ENCODE measurements at regions not wholly inside any gene's neighbourhood (a gene's known extent, or its start where the extent isn't known, plus 50 kb on each side); places are given as distances from the start of the nearest gene placed in this dataset.
"Not testable (repeated sequence)": the region's sequence is repeated elsewhere in the genome, so short reads cannot be mapped to it uniquely, and the experiment has no call there.

- not testable (repeated sequence) for DNase-seq (ENCODE audit: extremely low read depth in 1 of 2, low read depth in 1 of 2)
Observed at GRCh38 chr6:30807566-30807965, 63.2 kb upstream of the IER3 start.

GRCh38 chr6:30806581-30807183 lies 62.3 kb upstream of the IER3 start:
- DNase-seq (ENCODE audit: extremely low read depth in 1 of 2, low read depth in 1 of 2) = no peak

GRCh38 chr6:30804333-30804732 lies 60.0 kb upstream of the IER3 start:
- DNase-seq (ENCODE audit: extremely low read depth in 1 of 2, low read depth in 1 of 2) = no peak

- no peak for DNase-seq (ENCODE audit: extremely low read depth in 1 of 2, low read depth in 1 of 2)
Observed at GRCh38 chr6:30802731-30803130, 58.4 kb upstream of the IER3 start.

DNA sequence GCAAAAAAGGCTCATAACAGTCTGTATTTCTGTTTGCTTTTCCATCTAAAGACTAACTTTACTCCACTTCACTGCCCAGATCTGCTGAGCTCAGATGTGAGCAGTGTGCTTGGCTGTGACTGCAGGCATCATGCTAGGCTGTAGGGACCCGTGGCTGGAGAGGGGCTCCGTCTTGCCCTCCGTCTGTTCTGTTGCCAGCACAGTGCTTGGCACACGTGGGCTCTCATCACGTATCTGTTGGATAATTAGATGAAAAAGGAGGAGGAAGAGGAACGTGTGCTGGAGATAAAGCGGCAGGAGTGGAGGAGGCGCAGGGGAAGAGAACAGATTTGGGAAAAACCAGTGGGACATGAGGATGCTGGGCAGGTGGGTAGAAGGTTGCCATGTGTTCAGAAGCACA lies 57.6 kb upstream of the IER3 start:
- DNase-seq (ENCODE audit: extremely low read depth in 1 of 2, low read depth in 1 of 2) = no peak

DNA sequence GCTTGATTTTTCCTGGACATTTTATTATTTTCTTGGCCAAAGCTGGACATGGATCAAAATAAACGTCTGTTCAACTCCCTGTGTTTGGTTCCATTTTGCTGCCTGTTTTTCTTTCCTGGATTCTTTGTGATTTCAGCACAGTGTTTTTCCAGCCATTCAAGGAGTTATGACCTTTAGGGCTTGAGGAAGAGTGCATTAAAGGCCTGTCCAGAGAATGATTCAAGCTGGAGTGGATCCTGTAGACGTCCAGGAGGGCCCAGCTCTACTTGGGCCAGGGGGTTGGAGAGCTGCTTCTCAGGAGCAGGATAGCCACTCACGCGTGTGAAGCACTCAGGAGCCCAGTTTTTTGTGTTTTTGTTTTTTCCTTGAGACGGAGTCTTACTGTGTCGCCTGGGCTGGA lies 56.5 kb upstream of the IER3 start:
- no peak for DNase-seq (ENCODE audit: extremely low read depth in 1 of 2, low read depth in 1 of 2)

GRCh38 chr6:30799210-30799609 lies 54.9 kb upstream of the IER3 start:
- DNase-seq (ENCODE audit: extremely low read depth in 1 of 2, low read depth in 1 of 2) = no peak

DNA sequence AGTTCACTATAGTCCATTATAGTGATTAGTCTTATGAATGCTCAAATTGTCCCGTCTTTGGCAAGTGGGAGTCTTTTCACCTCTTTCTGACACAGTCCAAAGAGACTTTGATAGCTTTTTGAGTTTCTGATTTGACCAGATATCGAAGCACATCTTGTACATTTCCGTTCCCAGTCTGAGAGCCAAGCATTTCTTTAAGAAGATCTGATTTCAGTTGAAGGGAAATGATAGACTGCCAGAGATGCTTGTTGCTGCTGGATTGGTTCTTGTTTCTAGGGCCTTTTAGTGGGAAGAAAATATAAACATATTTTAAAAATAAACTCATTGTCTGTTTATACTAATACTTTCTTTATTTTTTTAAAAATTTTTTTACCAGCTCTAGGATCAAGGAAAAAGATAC lies 54.1 kb upstream of the IER3 start:
- no peak for DNase-seq (ENCODE audit: extremely low read depth in 1 of 2, low read depth in 1 of 2)

GRCh38 chr6:30795549-30796293 lies 51.4 kb upstream of the IER3 start:
- no peak for DNase-seq (ENCODE audit: extremely low read depth in 1 of 2, low read depth in 1 of 2)
